WTC11 (cell line): ENCODE measurements at regions not wholly inside any gene's neighbourhood (a gene's known extent, or its start where the extent isn't known, plus 50 kb on each side); places are given as distances from the start of the nearest gene placed in this dataset.

Experiments used
- CREB1 ChIP-seq: sonication (generic); formaldehyde crosslinking; IDR thresholded peaks from 2 replicates; pipeline ENCODE4 v1.8.0; 2023; ENCODE audit warnings: mild to moderate bottlenecking, missing genetic modification reagents
- E2F1 ChIP-seq: sonication (generic); formaldehyde crosslinking; IDR thresholded peaks from 2 replicates; pipeline ENCODE4 v1.8.0; 2022; ENCODE audit warnings: mild to moderate bottlenecking, missing genetic modification reagents
- FOXJ3 ChIP-seq: sonication (generic); formaldehyde crosslinking; IDR thresholded peaks from 2 replicates; pipeline ENCODE4 v1.9.0; 2021; ENCODE audit warnings: missing genetic modification reagents, mild to moderate bottlenecking, borderline replicate concordance
- MAX ChIP-seq: sonication (generic); formaldehyde crosslinking; IDR thresholded peaks from 2 replicates; pipeline ENCODE4 v1.8.0; 2022; ENCODE audit warnings: mild to moderate bottlenecking, missing genetic modification reagents
- RORB ChIP-seq: fragments of 250-450 bp; sonication (Bioruptor Pico); IDR thresholded peaks from 2 replicates; pipeline ENCODE4 v1.9.0; 2021; ENCODE audit warnings: mild to moderate bottlenecking
- SP1 ChIP-seq: sonication (generic); formaldehyde crosslinking; conservative IDR thresholded peaks from 2 replicates; pipeline ENCODE4 v1.8.1; 2022; ENCODE audit warnings: missing genetic modification reagents
- ZBTB21 ChIP-seq: sonication (generic); formaldehyde crosslinking; IDR thresholded peaks from 2 replicates; pipeline ENCODE4 v1.8.1; 2023; ENCODE audit warnings: mild to moderate bottlenecking, missing genetic modification reagents, borderline replicate concordance
- ZNF138 ChIP-seq: sonication (generic); formaldehyde crosslinking; conservative IDR thresholded peaks from 2 replicates; pipeline ENCODE4 v1.8.1; 2022; ENCODE audit warnings: mild to moderate bottlenecking, moderate library complexity, missing genetic modification reagents
- ZNF416 ChIP-seq: fragments of 250-450 bp; sonication (Bioruptor Pico); IDR thresholded peaks from 2 replicates; pipeline ENCODE4 v1.9.0; 2021; ENCODE audit warnings: mild to moderate bottlenecking, inconsistent platforms
- TF ChIP-seq, protein P1 (sequence below): fragments of 200-600 bp; IDR thresholded peaks from 2 replicates; pipeline ENCODE4 v1.8.0; 2022; ENCODE audit warnings: antibody characterized with exemption
- TF ChIP-seq, protein P2 (sequence below): sonication (generic); formaldehyde crosslinking; IDR thresholded peaks from 2 replicates; pipeline ENCODE4 v1.8.1; 2022; ENCODE audit warnings: mild to moderate bottlenecking, moderate library complexity, missing genetic modification reagents
- TF ChIP-seq, protein P3 (sequence below): sonication (generic); formaldehyde crosslinking; IDR thresholded peaks from 2 replicates; pipeline ENCODE4 v1.8.1; 2022; ENCODE audit warnings: mild to moderate bottlenecking, missing genetic modification reagents, moderate library complexity, borderline replicate concordance
- TF ChIP-seq, protein P4 (sequence below): sonication (generic); formaldehyde crosslinking; IDR thresholded peaks from 2 replicates; pipeline ENCODE4 v1.8.1; 2022; ENCODE audit warnings: missing genetic modification reagents, borderline replicate concordance
- TF ChIP-seq, protein P5 (sequence below): fragments of 250-450 bp; sonication (Bioruptor Pico); IDR thresholded peaks from 2 replicates; pipeline ENCODE4 v2.1.2; 2022; ENCODE audit warnings: mild to moderate bottlenecking, moderate library complexity

DNA sequence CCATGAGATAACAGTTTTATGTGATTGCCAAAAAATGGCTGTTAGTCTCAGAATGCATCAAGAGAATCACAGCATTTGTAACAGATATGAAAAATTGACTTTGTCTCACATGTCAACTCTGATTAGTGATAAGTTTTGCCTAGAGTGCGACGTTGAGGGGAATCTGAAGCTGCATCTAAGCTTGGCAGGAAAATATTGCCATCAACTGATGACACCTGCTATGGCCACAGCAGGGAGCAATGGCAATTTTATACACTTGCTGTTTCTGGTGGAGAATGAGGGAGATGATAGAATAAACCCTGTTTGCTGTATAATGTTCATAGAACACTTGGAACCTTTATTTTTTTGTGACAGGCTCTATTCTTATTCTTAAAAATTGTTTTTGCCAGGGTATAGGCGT lies 205.4 kb upstream of the GNPDA2 start:
- TF ChIP-seq, protein P1, sequence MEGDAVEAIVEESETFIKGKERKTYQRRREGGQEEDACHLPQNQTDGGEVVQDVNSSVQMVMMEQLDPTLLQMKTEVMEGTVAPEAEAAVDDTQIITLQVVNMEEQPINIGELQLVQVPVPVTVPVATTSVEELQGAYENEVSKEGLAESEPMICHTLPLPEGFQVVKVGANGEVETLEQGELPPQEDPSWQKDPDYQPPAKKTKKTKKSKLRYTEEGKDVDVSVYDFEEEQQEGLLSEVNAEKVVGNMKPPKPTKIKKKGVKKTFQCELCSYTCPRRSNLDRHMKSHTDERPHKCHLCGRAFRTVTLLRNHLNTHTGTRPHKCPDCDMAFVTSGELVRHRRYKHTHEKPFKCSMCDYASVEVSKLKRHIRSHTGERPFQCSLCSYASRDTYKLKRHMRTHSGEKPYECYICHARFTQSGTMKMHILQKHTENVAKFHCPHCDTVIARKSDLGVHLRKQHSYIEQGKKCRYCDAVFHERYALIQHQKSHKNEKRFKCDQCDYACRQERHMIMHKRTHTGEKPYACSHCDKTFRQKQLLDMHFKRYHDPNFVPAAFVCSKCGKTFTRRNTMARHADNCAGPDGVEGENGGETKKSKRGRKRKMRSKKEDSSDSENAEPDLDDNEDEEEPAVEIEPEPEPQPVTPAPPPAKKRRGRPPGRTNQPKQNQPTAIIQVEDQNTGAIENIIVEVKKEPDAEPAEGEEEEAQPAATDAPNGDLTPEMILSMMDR = no peak
- TF ChIP-seq CREB1 (CRISPR knock-in tag) (no peak), MAX (CRISPR knock-in tag) (no peak), E2F1 (no peak), SP1 (CRISPR knock-in tag) (no peak), ZBTB21 (no peak), FOXJ3 (CRISPR knock-in tag) (no peak), ZNF138 (CRISPR knock-in tag) (no peak), ZNF416 (CRISPR knock-in tag) (no peak), RORB (CRISPR knock-in tag) (no peak)
- TF ChIP-seq, protein P2, sequence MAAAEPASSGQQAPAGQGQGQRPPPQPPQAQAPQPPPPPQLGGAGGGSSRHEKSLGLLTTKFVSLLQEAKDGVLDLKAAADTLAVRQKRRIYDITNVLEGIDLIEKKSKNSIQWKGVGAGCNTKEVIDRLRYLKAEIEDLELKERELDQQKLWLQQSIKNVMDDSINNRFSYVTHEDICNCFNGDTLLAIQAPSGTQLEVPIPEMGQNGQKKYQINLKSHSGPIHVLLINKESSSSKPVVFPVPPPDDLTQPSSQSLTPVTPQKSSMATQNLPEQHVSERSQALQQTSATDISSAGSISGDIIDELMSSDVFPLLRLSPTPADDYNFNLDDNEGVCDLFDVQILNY (CRISPR knock-in tag) = no peak
- TF ChIP-seq, protein P3, sequence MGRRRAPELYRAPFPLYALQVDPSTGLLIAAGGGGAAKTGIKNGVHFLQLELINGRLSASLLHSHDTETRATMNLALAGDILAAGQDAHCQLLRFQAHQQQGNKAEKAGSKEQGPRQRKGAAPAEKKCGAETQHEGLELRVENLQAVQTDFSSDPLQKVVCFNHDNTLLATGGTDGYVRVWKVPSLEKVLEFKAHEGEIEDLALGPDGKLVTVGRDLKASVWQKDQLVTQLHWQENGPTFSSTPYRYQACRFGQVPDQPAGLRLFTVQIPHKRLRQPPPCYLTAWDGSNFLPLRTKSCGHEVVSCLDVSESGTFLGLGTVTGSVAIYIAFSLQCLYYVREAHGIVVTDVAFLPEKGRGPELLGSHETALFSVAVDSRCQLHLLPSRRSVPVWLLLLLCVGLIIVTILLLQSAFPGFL = no peak
- TF ChIP-seq, protein P4, sequence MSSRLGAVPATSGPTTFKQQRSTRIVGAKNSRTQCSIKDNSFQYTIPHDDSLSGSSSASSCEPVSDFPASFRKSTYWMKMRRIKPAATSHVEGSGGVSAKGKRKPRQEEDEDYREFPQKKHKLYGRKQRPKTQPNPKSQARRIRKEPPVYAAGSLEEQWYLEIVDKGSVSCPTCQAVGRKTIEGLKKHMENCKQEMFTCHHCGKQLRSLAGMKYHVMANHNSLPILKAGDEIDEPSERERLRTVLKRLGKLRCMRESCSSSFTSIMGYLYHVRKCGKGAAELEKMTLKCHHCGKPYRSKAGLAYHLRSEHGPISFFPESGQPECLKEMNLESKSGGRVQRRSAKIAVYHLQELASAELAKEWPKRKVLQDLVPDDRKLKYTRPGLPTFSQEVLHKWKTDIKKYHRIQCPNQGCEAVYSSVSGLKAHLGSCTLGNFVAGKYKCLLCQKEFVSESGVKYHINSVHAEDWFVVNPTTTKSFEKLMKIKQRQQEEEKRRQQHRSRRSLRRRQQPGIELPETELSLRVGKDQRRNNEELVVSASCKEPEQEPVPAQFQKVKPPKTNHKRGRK (CRISPR knock-in tag) = no peak
- TF ChIP-seq, protein P5, sequence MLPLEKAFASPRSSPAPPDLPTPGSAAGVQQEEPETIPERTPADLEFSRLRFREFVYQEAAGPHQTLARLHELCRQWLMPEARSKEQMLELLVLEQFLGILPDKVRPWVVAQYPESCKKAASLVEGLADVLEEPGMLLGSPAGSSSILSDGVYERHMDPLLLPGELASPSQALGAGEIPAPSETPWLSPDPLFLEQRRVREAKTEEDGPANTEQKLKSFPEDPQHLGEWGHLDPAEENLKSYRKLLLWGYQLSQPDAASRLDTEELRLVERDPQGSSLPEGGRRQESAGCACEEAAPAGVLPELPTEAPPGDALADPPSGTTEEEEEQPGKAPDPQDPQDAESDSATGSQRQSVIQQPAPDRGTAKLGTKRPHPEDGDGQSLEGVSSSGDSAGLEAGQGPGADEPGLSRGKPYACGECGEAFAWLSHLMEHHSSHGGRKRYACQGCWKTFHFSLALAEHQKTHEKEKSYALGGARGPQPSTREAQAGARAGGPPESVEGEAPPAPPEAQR (CRISPR knock-in tag) = no peak
